Retinal pigment epithelial cell (primary cell): ENCODE measurements at regions not wholly inside any gene's neighbourhood (a gene's known extent, or its start where the extent isn't known, plus 50 kb on each side); places are given as distances from the start of the nearest gene placed in this dataset.

Source experiments
- DNase-seq: peaks from one replicate; pipeline ENCODE4 v3.0.0-alpha.2; 2010; ENCODE audit warnings: low read depth
- H3K4me3 ChIP-seq: 2 replicates; pipeline ENCODE4 v1.5.1; 2011; ENCODE audit warnings: mild to moderate bottlenecking, low read length, control low read depth, moderate library complexity
- CTCF ChIP-seq: conservative IDR thresholded peaks from 2 replicates; pipeline ENCODE4 v1.5.1; 2011; ENCODE audit warnings: low read depth, low read length, control low read depth, inconsistent platforms

- TF ChIP-seq CTCF = no peak
- H3K4me3 ChIP-seq = no peak overlapping the region
- no peak for DNase-seq
Observed at GRCh38 chr17:45703348-45703747, 80.8 kb upstream of the CRHR1 start.

DNA sequence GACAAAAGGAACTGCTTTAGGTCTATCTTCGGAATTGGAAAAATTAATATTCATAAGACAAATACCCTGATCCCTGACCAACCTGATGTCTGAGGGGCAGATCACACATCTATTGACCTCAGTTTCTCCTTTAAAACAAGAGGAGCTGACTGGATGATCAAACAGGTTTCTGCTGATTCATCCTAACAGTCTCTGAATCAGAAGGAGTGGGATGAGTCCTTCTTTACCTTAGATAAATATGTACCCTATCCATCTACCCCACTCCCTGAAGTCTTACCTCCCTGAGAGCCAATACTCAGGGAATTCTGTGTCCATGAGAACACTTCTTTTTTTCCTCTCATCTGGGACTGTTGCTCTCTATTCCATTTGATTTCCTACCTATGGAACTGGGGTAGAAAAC, 80.3 kb upstream of the CRHR1 start:
- TF ChIP-seq CTCF = no peak
- DNase-seq = no peak
- H3K4me3 ChIP-seq = no peak overlapping the region

- no peak for DNase-seq
- TF ChIP-seq CTCF = no peak
Observed at GRCh38 chr17:45704251-45704650, 79.9 kb upstream of the CRHR1 start.

GRCh38 chr17:45705123-45706009, 78.8 kb upstream of the CRHR1 start:
- no peak overlapping the region for H3K4me3 ChIP-seq
- no peak for DNase-seq
- no peak for TF ChIP-seq CTCF

More at GRCh38 chr17:45704251-45704650, 79.9 kb upstream of the CRHR1 start:
- H3K4me3 ChIP-seq = no peak overlapping the region

DNA sequence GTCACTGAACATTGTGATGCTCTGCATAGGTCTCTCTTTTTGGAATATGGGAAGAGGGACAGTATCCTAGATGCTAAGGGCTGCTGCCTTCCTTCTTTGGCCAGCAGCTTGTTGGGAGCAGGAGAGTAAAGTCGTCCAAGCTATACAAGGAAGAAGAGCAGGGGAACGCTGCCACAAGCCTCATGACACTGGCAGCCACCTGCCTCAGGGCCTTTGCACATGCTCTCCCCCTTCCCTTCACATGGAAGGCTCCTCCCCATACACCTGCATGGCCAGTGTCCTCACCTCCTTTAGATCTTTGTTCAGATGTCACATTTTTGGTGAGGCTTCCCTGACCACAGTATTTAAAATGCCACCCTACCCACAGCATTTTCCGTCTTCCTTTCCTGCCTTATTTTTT, 78.1 kb upstream of the CRHR1 start:
- DNase-seq = no peak
- H3K4me3 ChIP-seq = no peak overlapping the region
- no peak for TF ChIP-seq CTCF

GRCh38 chr17:45708707-45709290, 75.3 kb upstream of the CRHR1 start:
- TF ChIP-seq CTCF = no peak
- no peak overlapping the region for H3K4me3 ChIP-seq
- DNase-seq = no peak

DNA sequence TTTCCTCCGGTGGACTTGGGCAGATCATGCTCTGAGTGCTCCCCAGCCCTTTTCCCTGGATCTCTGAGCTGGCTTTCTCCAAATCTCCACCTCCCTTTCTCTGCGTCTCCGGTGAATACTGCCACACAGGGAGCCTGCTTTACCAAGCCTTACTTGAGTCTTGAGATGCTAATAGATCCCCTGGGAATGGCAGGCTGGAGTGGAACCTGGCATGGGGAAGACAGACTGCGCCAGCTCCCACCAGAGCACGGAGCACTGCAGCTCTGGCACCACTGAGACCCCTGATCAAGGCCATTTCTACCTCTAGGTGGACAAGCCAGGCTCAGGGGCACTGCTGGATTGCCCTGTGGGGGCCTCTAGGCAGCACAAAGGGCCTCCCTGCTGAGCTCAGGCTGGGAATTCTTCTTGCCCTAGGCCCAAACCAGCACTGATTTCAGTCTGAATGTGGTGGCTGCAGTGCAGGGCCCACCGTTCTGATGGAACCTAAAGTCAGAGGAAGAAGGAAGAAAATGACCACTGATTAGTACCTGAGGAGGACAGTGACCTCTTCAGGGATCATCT, 74.3 kb upstream of the CRHR1 start:
- no peak for TF ChIP-seq CTCF
- H3K4me3 ChIP-seq = no peak overlapping the region
- DNase-seq = no peak
